ENCODE measurements at regions not wholly inside any gene's neighbourhood (a gene's known extent, or its start where the extent isn't known, plus 50 kb on each side); places are given as distances from the start of the nearest gene placed in this dataset.

- ChIA-PET POLR2A (no interaction called here), CTCF (no interaction called here), RAD21 (ENCODE audit: low non-redundant PET in 1 of 2, low total read pairs in 2 of 2, uncharacterized antibody in 2 of 2, unreplicated experiment in 2 of 2) (no interaction called here)
- Histone ChIP-seq H3K27me3 (ENCODE audit: insufficient read depth, low read length) (peaks cover 4% of the 10 kb centered on the region; the same call in 1 of the 2 replicates), H3K36me3 (ENCODE audit: control insufficient read depth in 1 of 2, insufficient read depth in 2 of 2, low read length in 2 of 2) (no peaks in the 10 kb centered on the region), H3K9ac (ENCODE audit: low read length) (no peak overlapping the region), H4K20me1 (ENCODE audit: insufficient read depth) (no peaks in the 10 kb centered on the region), H3K9me3 (ENCODE audit: control insufficient read depth in 1 of 2, insufficient read depth in 1 of 2, low read depth in 1 of 2, low read length in 2 of 2) (no peaks in the 10 kb centered on the region), H3K79me2 (ENCODE audit: insufficient read depth, low read length) (no peaks in the 10 kb centered on the region), H2AFZ (ENCODE audit: low read depth, low read length, poor library complexity, severe bottlenecking) (no peak overlapping the region), H3K4me3 (replicated peaks in 1 of 2; ENCODE audit: low read depth in 1 of 2, low read length in 2 of 2) (no peak overlapping the region), H3K9me2 (ENCODE audit: insufficient read depth) (no peaks in the 10 kb centered on the region), H3K4me1 (ENCODE audit: control insufficient read depth in 1 of 2, insufficient read depth in 2 of 2, low read length in 2 of 2) (peaks cover 0 to 10% of the 10 kb centered on the region in 2 experiments; a peak in 3 of 4 replicates), H3K4me2 (ENCODE audit: low read length) (no peak overlapping the region), H3K27ac (ENCODE audit: low read depth, low read length) (no peak overlapping the region)
- ATAC-seq (no peak), DNase-seq (ENCODE audit: low read depth, low spot score) (no peak)
- intact Hi-C loops (cut with micrococcal nuclease) = no loop called here
- no TSS peak for BruUV-seq (replicated peaks)
- TF ChIP-seq ZFX (IDR thresholded peaks at IDR 0.05) = no peak
- TF ChIP-seq POLR2AphosphoS5 (IDR thresholded peaks at IDR 0.05; ENCODE audit: low read depth, low read length) = no peak
- TF ChIP-seq EGR1 (IDR thresholded peaks at IDR 0.05; ENCODE audit: low read depth) = no peak
- no peak for TF ChIP-seq EZH2phosphoT487 (IDR thresholded peaks at IDR 0.05; ENCODE audit: borderline replicate concordance)
- TF ChIP-seq POLR2A (IDR thresholded peaks at IDR 0.05; ENCODE audit: borderline replicate concordance, extremely low read depth, insufficient read depth, insufficient read length) = no peak
- no peak for TF ChIP-seq SIN3A (IDR thresholded peaks at IDR 0.05; ENCODE audit: low read depth)
- TF ChIP-seq, protein P1, sequence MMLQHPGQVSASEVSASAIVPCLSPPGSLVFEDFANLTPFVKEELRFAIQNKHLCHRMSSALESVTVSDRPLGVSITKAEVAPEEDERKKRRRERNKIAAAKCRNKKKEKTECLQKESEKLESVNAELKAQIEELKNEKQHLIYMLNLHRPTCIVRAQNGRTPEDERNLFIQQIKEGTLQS (IDR thresholded peaks at IDR 0.05) = no peak
- TF ChIP-seq, protein P2, sequence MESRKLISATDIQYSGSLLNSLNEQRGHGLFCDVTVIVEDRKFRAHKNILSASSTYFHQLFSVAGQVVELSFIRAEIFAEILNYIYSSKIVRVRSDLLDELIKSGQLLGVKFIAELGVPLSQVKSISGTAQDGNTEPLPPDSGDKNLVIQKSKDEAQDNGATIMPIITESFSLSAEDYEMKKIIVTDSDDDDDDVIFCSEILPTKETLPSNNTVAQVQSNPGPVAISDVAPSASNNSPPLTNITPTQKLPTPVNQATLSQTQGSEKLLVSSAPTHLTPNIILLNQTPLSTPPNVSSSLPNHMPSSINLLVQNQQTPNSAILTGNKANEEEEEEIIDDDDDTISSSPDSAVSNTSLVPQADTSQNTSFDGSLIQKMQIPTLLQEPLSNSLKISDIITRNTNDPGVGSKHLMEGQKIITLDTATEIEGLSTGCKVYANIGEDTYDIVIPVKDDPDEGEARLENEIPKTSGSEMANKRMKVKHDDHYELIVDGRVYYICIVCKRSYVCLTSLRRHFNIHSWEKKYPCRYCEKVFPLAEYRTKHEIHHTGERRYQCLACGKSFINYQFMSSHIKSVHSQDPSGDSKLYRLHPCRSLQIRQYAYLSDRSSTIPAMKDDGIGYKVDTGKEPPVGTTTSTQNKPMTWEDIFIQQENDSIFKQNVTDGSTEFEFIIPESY (IDR thresholded peaks at IDR 0.05; ENCODE audit: extremely low read depth, insufficient replicate concordance, low read length) = no peak
Measured at GRCh38 chr10:78781251-78781913, 287.4 kb upstream of the ZMIZ1 start.

All from HCT116 (cell line).